ENCODE measurements at regions not wholly inside any gene's neighbourhood (a gene's known extent, or its start where the extent isn't known, plus 50 kb on each side); places are given as distances from the start of the nearest gene placed in this dataset.

DNA sequence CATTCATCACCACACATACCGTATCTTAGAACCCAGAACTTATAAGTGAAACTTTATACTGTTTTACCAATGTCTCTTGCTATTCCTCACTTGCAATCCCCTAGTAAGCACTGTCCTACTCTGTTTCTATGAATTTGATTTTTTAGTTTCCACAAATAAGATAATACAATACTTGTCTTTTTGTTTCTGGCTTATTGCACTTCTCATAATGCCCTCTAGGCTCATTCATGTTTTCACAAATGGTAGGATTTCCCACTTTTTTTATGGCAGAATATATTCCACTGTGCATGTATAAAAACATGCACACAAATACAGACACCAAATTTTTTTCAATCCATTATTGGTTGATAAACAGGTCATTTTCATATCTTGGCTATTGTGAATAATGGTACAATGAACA is 1742.3 kb upstream of the NUDT12 start:
- TF ChIP-seq CTCF (IDR thresholded peaks at IDR 0.05; ENCODE audit: low read depth, low read length, missing input control) (no peak), RXRA (IDR thresholded peaks at IDR 0.05) (no peak)

Data from liver (tissue), 3 donors.